ENCODE measurements at regions not wholly inside any gene's neighbourhood (a gene's known extent, or its start where the extent isn't known, plus 50 kb on each side); places are given as distances from the start of the nearest gene placed in this dataset.

DNA sequence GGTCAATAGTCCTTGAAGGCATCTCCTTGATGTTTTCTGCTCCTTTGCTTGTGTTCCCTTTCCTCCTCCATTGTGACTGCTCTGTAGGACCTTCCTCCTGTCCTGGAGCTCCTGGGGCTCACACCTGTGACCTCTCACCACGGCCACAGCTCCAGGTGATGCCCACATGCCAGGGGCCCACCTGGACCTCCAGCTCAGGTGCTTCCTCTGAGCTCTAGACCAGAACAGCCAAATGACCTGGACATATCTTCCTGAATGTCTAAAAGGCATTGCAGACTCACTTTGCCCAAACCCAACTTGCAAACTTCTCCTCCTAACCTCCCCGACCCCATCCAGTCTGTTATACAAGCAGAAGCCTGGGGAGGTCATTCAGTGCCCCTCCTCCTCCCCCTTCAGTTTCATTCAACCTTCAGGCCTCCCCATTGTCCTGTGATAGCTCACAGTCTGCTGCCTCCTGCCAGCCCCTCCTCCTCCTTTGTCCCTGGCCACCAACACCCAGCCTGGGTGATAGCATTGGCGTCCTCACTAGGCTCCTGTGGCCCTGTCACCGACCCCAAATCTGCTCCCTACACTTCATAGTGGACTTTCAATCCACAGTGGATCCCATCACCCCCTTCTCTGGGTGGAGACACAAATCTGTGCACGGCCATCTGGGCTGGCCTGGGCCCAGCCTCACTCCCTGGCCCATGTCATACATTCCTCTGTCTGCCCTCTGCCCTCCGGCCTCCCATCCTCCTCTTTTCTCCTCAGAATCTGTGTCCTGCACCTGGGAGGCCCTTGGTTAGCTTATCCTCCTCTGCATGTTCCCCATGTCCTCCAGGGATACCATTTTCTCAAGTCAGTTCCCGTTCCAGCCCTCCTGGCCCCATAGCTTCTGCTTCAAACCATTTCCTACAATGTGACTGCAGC is 310.4 kb upstream of the HDAC4 start:
- DNase-seq (ENCODE audit: low read depth): no peak
- TF ChIP-seq, protein P1, sequence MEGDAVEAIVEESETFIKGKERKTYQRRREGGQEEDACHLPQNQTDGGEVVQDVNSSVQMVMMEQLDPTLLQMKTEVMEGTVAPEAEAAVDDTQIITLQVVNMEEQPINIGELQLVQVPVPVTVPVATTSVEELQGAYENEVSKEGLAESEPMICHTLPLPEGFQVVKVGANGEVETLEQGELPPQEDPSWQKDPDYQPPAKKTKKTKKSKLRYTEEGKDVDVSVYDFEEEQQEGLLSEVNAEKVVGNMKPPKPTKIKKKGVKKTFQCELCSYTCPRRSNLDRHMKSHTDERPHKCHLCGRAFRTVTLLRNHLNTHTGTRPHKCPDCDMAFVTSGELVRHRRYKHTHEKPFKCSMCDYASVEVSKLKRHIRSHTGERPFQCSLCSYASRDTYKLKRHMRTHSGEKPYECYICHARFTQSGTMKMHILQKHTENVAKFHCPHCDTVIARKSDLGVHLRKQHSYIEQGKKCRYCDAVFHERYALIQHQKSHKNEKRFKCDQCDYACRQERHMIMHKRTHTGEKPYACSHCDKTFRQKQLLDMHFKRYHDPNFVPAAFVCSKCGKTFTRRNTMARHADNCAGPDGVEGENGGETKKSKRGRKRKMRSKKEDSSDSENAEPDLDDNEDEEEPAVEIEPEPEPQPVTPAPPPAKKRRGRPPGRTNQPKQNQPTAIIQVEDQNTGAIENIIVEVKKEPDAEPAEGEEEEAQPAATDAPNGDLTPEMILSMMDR (IDR thresholded peaks at IDR 0.05; ENCODE audit: insufficient read depth, low read depth, low read length): no peak
- H3K4me3 ChIP-seq (ENCODE audit: low read depth, low read length): no peak overlapping the region

DNA sequence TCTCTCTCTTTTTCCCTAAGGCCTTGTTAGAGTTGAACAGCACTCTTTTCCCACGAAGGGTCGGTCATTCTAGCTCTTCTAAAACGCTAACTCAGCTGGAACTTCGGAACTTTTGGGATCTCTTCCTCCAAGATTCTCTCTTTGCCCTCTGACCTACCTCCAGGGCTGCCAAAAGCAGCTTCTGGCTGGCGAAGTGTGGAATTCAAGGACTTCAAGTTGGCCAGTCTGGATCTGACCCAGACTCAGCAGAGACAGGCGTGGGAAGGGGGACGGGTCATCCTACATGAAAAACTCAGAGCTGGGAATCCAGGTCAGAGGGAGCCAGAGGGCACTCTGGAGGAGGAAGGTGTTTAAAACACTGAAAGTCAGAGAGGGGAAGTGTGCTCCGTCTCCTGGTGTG is 305.5 kb upstream of the HDAC4 start:
- no peak for DNase-seq (ENCODE audit: low read depth)
- no peak overlapping the region for H3K4me3 ChIP-seq (ENCODE audit: low read depth, low read length)
- TF ChIP-seq, protein P1 (IDR thresholded peaks at IDR 0.05; ENCODE audit: insufficient read depth, low read depth, low read length): no peak

- DNase-seq (ENCODE audit: low read depth): no peak
- no peak overlapping the region for H3K4me3 ChIP-seq (ENCODE audit: low read depth, low read length)
- TF ChIP-seq, protein P1 (IDR thresholded peaks at IDR 0.05; ENCODE audit: insufficient read depth, low read depth, low read length): no peak
Measured at GRCh38 chr2:239704737-239705136, 303.9 kb upstream of the HDAC4 start.

- DNase-seq (ENCODE audit: low read depth): no peak
- TF ChIP-seq, protein P1 (IDR thresholded peaks at IDR 0.05; ENCODE audit: insufficient read depth, low read depth, low read length): no peak
- H3K4me3 ChIP-seq (ENCODE audit: low read depth, low read length): no peak overlapping the region
Measured at GRCh38 chr2:239703834-239704233, 303.0 kb upstream of the HDAC4 start.

DNA sequence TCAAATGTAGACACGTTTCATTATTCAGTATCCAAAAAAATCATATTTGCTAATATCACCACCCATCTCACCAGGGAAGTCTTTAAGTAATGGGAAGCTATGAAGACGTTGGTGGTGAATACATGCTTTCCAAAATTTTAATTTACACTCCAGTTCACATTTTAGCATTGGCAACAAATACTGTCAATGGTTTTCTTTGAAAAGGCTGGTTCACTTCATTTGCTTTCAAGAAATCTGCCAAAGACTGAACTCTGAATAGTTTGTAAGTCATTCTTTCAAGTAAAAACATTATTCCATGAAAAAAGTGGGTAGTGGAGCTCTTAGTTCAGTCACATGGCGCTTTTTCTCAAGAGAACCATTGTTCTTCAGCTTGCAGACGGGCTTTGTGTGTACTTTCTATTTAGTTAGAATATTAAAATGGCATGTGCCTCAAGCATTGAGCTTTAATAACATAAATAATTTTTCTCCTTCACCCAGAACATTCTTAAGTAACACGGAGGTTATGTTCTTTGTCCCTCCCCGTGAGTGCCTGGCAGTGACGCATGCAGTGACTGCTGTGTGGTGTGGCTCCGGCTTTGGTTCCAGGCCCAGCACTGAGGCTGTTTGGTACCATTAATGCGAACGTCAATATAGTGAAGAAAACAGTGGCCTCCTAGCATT is 300.0 kb upstream of the HDAC4 start:
- TF ChIP-seq, protein P1 (IDR thresholded peaks at IDR 0.05; ENCODE audit: insufficient read depth, low read depth, low read length): no peak
- no peak for DNase-seq (ENCODE audit: low read depth)
- no peak overlapping the region for H3K4me3 ChIP-seq (ENCODE audit: low read depth, low read length)

DNA sequence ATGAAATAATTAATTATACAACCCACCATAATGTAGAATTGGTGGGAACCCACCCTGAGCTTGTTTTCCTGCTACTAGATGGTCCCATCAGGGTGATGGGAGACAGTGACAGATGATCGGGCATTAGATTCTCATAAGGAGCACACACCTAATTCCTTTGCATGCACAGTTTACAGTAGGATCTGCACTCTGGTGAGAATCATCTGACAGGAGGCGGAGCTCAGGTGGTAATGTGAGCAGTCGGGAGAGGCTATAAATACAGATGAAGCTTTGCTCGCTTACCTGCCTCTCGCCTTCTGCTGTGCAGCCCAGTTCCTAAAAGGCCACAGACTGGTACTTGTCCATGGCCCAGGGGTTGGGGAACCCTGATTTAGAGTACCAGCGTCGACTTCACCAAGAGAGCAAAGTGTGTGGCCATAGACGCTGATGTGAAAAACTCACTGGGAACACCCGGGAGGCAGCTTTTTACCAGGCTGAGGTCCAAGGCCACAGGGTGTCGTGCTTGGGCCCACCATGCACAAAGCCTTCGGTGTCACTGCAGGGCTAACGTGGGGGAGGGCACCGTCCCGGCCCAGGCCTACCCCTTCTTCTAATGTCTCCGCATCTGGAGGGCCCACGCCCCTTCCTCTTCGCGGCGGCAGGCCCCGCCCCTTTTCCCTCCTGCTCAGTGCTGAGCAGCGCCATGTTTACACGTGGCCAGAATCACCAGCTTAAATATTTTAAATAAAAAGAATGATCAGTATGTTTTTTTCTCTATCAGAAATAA is 296.8 kb upstream of the HDAC4 start:
- TF ChIP-seq, protein P1 (IDR thresholded peaks at IDR 0.05; ENCODE audit: insufficient read depth, low read depth, low read length): no peak
- no peak overlapping the region for H3K4me3 ChIP-seq (ENCODE audit: low read depth, low read length)
- DNase-seq (ENCODE audit: low read depth): no peak
